IMR-90 (cell line): ENCODE measurements at regions not wholly inside any gene's neighbourhood (a gene's known extent, or its start where the extent isn't known, plus 50 kb on each side); places are given as distances from the start of the nearest gene placed in this dataset.

Experiments used
- ATAC-seq: fragments of 200-7000 bp; cut with Tn5 transposase; 2 replicates; pipeline ENCODE4 v1.9.1; 2020; ENCODE audit warnings: low read depth, mild to moderate bottlenecking, moderate library complexity
- BruUV-seq: library from RNA; stranded (reverse); fragments of 400-500 nt; replicated peaks from 2 replicates; lab custom pipeline; 2021; lab: Mats Ljungman, UMichigan
- CTCF ChIA-PET: fragments of 300-600 bp; formaldehyde crosslinking; extraction: SDS; loops from one replicate; lab custom pipeline; 2021; ENCODE audit warnings: antibody characterized with exemption; lab: Yijun Ruan, JAX
- POLR2A ChIA-PET: fragments of 300-600 bp; sonication (Branson Sonifier 250); formaldehyde crosslinking; loops from one replicate; lab custom pipeline; 2022; ENCODE audit warnings: antibody characterized with exemption; ENCODE audit not compliant: unreplicated experiment; lab: Charles Lee
- DNase-seq: peaks from one replicate; pipeline ENCODE4 v3.0.0; 2013
- H2AFZ ChIP-seq: replicated peaks from 2 replicates; pipeline ENCODE3; 2013; ENCODE audit warnings: low read length, mild to moderate bottlenecking; ENCODE audit not compliant: poor library complexity
- H2AK5ac ChIP-seq: 2 replicates; pipeline ENCODE4 v1.6.1; 2013; ENCODE audit warnings: low read depth, low read length, inconsistent platforms
- H2AK9ac ChIP-seq: replicated peaks from 2 replicates; pipeline ENCODE3; 2013; ENCODE audit warnings: mild to moderate bottlenecking, low read depth, low read length, moderate library complexity; ENCODE audit not compliant: poor library complexity
- H2BK120ac ChIP-seq: 2 replicates; pipeline ENCODE4 v1.6.1; 2013; ENCODE audit warnings: low read depth, low read length, inconsistent platforms
- H2BK15ac ChIP-seq: 3 replicates; pipeline ENCODE4 v1.6.1; 2013; ENCODE audit warnings: low read depth, low read length, inconsistent platforms
- H2BK20ac ChIP-seq: 2 replicates; pipeline ENCODE4 v1.6.1; 2013; ENCODE audit warnings: low read depth, mild to moderate bottlenecking, inconsistent platforms, low read length, moderate library complexity
- H2BK5ac ChIP-seq: 2 replicates; pipeline ENCODE4 v1.6.1; 2013; ENCODE audit warnings: mild to moderate bottlenecking, low read depth, low read length, inconsistent platforms; ENCODE audit not compliant: poor library complexity, severe bottlenecking
- H3K14ac ChIP-seq: replicated peaks from 2 replicates; pipeline ENCODE4 v1.6.1; 2013; ENCODE audit warnings: low read depth, low read length, inconsistent platforms
- H3K18ac ChIP-seq: 2 replicates; pipeline ENCODE4 v1.6.1; 2013; ENCODE audit warnings: low read depth, low read length, control low read depth
- H3K23ac ChIP-seq: 2 replicates; pipeline ENCODE4 v1.6.1; 2013; ENCODE audit warnings: low read depth, low read length, inconsistent platforms
- H3K27ac ChIP-seq: 2 replicates; pipeline ENCODE4 v1.5.1; 2013; ENCODE audit warnings: mild to moderate bottlenecking, control low read depth, low read length; ENCODE audit not compliant: insufficient read depth
- H3K27me3 ChIP-seq: 2 replicates; pipeline ENCODE4 v1.6.1; 2013; ENCODE audit warnings: low read length; ENCODE audit not compliant: control insufficient read depth, insufficient read depth
- H3K36me3 ChIP-seq: 2 replicates; pipeline ENCODE4 v1.6.1; 2013; ENCODE audit warnings: low read length, mixed read lengths; ENCODE audit not compliant: control insufficient read depth, insufficient read depth
- H3K4ac ChIP-seq: 2 replicates; pipeline ENCODE4 v1.6.1; 2013; ENCODE audit warnings: low read depth, low read length, inconsistent platforms
- H3K4me1 ChIP-seq: 2 replicates; pipeline ENCODE4 v1.6.1; 2013; ENCODE audit warnings: low read length, mixed read lengths; ENCODE audit not compliant: control insufficient read depth, insufficient read depth
- H3K4me2 ChIP-seq: 2 replicates; pipeline ENCODE4 v1.6.1; 2013; ENCODE audit warnings: low read depth, mild to moderate bottlenecking, control low read depth, low read length, moderate library complexity
- H3K4me3 ChIP-seq: 2 replicates; pipeline ENCODE4 v1.5.1; 2013; ENCODE audit warnings: low read depth, mild to moderate bottlenecking, control low read depth, low read length, moderate library complexity; ENCODE audit not compliant: insufficient read depth
- H3K56ac ChIP-seq: 2 replicates; pipeline ENCODE4 v1.6.1; 2013; ENCODE audit warnings: low read length, inconsistent platforms; ENCODE audit not compliant: insufficient read depth; ENCODE audit errors: extremely low read depth
- H3K79me1 ChIP-seq, 2 experiments: 2 replicates each; pipeline ENCODE4 v1.6.1; 2013; ENCODE audit warnings: low read length in 2 of 2, inconsistent platforms in 1 of 2, low read depth in 1 of 2
- H3K9ac ChIP-seq: 2 replicates; pipeline ENCODE4 v1.6.1; 2013; ENCODE audit warnings: low read depth, low read length, control low read depth
- H3K9me1 ChIP-seq: 2 replicates; pipeline ENCODE4 v1.6.1; 2013; ENCODE audit warnings: low read length, inconsistent platforms; ENCODE audit not compliant: insufficient read depth
- H3K9me3 ChIP-seq: 2 replicates; pipeline ENCODE4 v1.6.1; 2013; ENCODE audit warnings: low read length; ENCODE audit not compliant: control insufficient read depth, insufficient read depth
- H4K20me1 ChIP-seq: 2 replicates; pipeline ENCODE4 v1.6.1; 2013; ENCODE audit warnings: low read length, inconsistent platforms; ENCODE audit not compliant: insufficient read depth
- H4K5ac ChIP-seq: 2 replicates; pipeline ENCODE4 v1.6.1; 2013; ENCODE audit warnings: mild to moderate bottlenecking, low read depth, low read length, control low read depth
- H4K8ac ChIP-seq, 2 experiments: 2 replicates each; pipeline ENCODE4 v1.6.1; 2013; ENCODE audit warnings: low read depth in 2 of 2, low read length in 2 of 2, control low read depth in 1 of 2, inconsistent platforms in 1 of 2
- H4K91ac ChIP-seq: 2 replicates; pipeline ENCODE4 v1.6.1; 2013; ENCODE audit warnings: low read depth, low read length, inconsistent platforms; ENCODE audit not compliant: insufficient read depth
- CEBPB ChIP-seq: IDR thresholded peaks from 2 replicates; pipeline ENCODE4 v1.6.1; 2012; ENCODE audit warnings: low read depth, low read length, improper control_type of control experiment
- CTCF ChIP-seq: conservative IDR thresholded peaks from 2 replicates; pipeline ENCODE4 v1.5.1; 2012; ENCODE audit warnings: mild to moderate bottlenecking, low read depth, low read length, improper control_type of control experiment
- MAZ ChIP-seq: IDR thresholded peaks from 2 replicates; pipeline ENCODE4 v1.6.1; 2012; ENCODE audit warnings: low read depth, mild to moderate bottlenecking, low read length, improper control_type of control experiment, moderate library complexity, borderline replicate concordance
- MXI1 ChIP-seq: IDR thresholded peaks from 2 replicates; pipeline ENCODE4 v1.6.1; 2012; ENCODE audit warnings: low read depth, mild to moderate bottlenecking, low read length, moderate library complexity, borderline replicate concordance
- NFE2L2 ChIP-seq: fragments of 150-350 bp; IDR thresholded peaks from 2 replicates; pipeline ENCODE4 v1.6.1; 2016; ENCODE audit warnings: low read depth, mild to moderate bottlenecking, low read length
- POLR2A ChIP-seq: IDR thresholded peaks from 2 replicates; pipeline ENCODE4 v1.6.1; 2012; ENCODE audit warnings: mild to moderate bottlenecking, low read depth, low read length
- RAD21 ChIP-seq: IDR thresholded peaks from 2 replicates; pipeline ENCODE4 v1.6.1; 2012; ENCODE audit warnings: low read length, improper control_type of control experiment
- RCOR1 ChIP-seq: IDR thresholded peaks from 2 replicates; pipeline ENCODE4 v1.6.1; 2012; ENCODE audit warnings: mild to moderate bottlenecking, low read length, improper control_type of control experiment; ENCODE audit not compliant: insufficient replicate concordance
- RFX5 ChIP-seq: IDR thresholded peaks from 2 replicates; pipeline ENCODE4 v1.8.0; 2012; ENCODE audit warnings: low read depth, mild to moderate bottlenecking, low read length, moderate library complexity
- USF2 ChIP-seq: fragments of 150-350 bp; IDR thresholded peaks from 2 replicates; pipeline ENCODE4 v1.6.1; 2017; ENCODE audit warnings: mild to moderate bottlenecking, antibody characterized with exemption, low read length, low read depth
- WGBS, 2 experiments: methylation state at CpG; one replicate each; pipeline versions ENCODE4 v1.1.5 to v1.1.7; 2013; ENCODE audit warnings: missing lambda C conversion rate in 2 of 2; ENCODE audit not compliant: insufficient read length in 1 of 2; ENCODE audit errors: extremely low coverage in 2 of 2; 5-methylcytosine and 5-hydroxymethylcytosine counted together
- dilution Hi-C: fragments of 300-500 bp; cut with HindIII; formaldehyde crosslinking; loops from one replicate; pipeline ENCODE4 v1.14.3; 2018; ENCODE audit warnings: low sequenced_read_pairs; ENCODE audit not compliant: unreplicated experiment
- in situ Hi-C: fragments of 300-500 bp; cut with MboI; formaldehyde crosslinking; loops from 3 replicates; pipeline ENCODE4 v1.14.3; 2019; ENCODE audit warnings: low sequenced_read_pairs, inconsistent platforms, mixed read lengths
- intact Hi-C: fragments of 100-400 bp; cut with micrococcal nuclease; formaldehyde crosslinking; loops from 2 replicates; pipeline ENCODE4 v1.10.0; 2022

GRCh38 chr4:14124816-14125215, 497.3 kb upstream of the BOD1L1 start:
- H4K91ac ChIP-seq, result no peak overlapping the region
- H3K79me1 ChIP-seq, result no peaks in the 10 kb centered on the region
- no peaks in the 10 kb centered on the region for H3K27me3 ChIP-seq
- no peak overlapping the region for H4K5ac ChIP-seq
- H3K18ac ChIP-seq, result no peak overlapping the region
- no peak overlapping the region for H2AK9ac ChIP-seq
- no peak overlapping the region for H2BK20ac ChIP-seq
- no peak for ATAC-seq
- no peak overlapping the region for H3K4me3 ChIP-seq
- TF ChIP-seq RCOR1 (no peak), CEBPB (no peak), RAD21 (no peak), CTCF (no peak), RFX5 (no peak), MAZ (no peak), POLR2A (no peak), MXI1 (no peak), NFE2L2 (no peak), USF2 (no peak)
- H2BK5ac ChIP-seq, result no peak overlapping the region
- no peak overlapping the region for H3K4me2 ChIP-seq
- no peak overlapping the region for H3K23ac ChIP-seq
- DNase-seq, result no peak
- ChIA-PET CTCF (no interaction called here), POLR2A (interaction anchor here (0.6 kb wide), 1 partner anchor 96 kb away, joined by 4 read pairs; no protein-coding TSS in a partner anchor)
- no TSS peak for BruUV-seq
- H3K27ac ChIP-seq, result no peak overlapping the region
- no peaks in the 10 kb centered on the region for H3K9me3 ChIP-seq
- no peak overlapping the region for H2AFZ ChIP-seq
- WGBS, 2 experiments, result 22% methylated on average over 1 of the region's 2 CpGs; no CpG with 5 or more reads in 1 of the 2 experiments
- H4K8ac ChIP-seq, result no peak overlapping the region
- H3K56ac ChIP-seq, result no peak overlapping the region
- no peak overlapping the region for H2AK5ac ChIP-seq
- no peak overlapping the region for H3K4ac ChIP-seq
- in situ Hi-C loops (no loop called here), dilution Hi-C loops (no loop called here), intact Hi-C loops (no loop called here)
- no peak overlapping the region for H2BK120ac ChIP-seq
- H3K14ac ChIP-seq, result no peak overlapping the region
- H4K20me1 ChIP-seq, result no peaks in the 10 kb centered on the region
- H3K4me1 ChIP-seq, result no peaks in the 10 kb centered on the region
- no peak overlapping the region for H3K9ac ChIP-seq
- H3K9me1 ChIP-seq, result no peaks in the 10 kb centered on the region
- H3K36me3 ChIP-seq, result no peaks in the 10 kb centered on the region
- H2BK15ac ChIP-seq, result no peak overlapping the region
